ENCODE measurements at regions not wholly inside any gene's neighbourhood (a gene's known extent, or its start where the extent isn't known, plus 50 kb on each side); places are given as distances from the start of the nearest gene placed in this dataset.

- ChIA-PET POLR2A (no interaction called here), CTCF (no interaction called here)
- no peak for TF ChIP-seq POLR2AphosphoS5 (IDR thresholded peaks at IDR 0.05; ENCODE audit: low read depth, low read length)
- TF ChIP-seq CTCF (IDR thresholded peaks at IDR 0.05), result no peak
- TF ChIP-seq TCF7L2 (IDR thresholded peaks at IDR 0.05; ENCODE audit: low read depth, low read length), result no peak
- TF ChIP-seq, protein P1, sequence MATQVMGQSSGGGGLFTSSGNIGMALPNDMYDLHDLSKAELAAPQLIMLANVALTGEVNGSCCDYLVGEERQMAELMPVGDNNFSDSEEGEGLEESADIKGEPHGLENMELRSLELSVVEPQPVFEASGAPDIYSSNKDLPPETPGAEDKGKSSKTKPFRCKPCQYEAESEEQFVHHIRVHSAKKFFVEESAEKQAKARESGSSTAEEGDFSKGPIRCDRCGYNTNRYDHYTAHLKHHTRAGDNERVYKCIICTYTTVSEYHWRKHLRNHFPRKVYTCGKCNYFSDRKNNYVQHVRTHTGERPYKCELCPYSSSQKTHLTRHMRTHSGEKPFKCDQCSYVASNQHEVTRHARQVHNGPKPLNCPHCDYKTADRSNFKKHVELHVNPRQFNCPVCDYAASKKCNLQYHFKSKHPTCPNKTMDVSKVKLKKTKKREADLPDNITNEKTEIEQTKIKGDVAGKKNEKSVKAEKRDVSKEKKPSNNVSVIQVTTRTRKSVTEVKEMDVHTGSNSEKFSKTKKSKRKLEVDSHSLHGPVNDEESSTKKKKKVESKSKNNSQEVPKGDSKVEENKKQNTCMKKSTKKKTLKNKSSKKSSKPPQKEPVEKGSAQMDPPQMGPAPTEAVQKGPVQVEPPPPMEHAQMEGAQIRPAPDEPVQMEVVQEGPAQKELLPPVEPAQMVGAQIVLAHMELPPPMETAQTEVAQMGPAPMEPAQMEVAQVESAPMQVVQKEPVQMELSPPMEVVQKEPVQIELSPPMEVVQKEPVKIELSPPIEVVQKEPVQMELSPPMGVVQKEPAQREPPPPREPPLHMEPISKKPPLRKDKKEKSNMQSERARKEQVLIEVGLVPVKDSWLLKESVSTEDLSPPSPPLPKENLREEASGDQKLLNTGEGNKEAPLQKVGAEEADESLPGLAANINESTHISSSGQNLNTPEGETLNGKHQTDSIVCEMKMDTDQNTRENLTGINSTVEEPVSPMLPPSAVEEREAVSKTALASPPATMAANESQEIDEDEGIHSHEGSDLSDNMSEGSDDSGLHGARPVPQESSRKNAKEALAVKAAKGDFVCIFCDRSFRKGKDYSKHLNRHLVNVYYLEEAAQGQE (IDR thresholded peaks at IDR 0.05; ENCODE audit: insufficient read depth in 1 of 2, low read depth in 2 of 2, low read length in 1 of 2), result no peak
- no peaks in the 10 kb centered on the region for H3K27me3 ChIP-seq (ENCODE audit: control insufficient read depth, insufficient read depth, low read length)
- intact Hi-C loops (cut with micrococcal nuclease; ENCODE audit: unreplicated experiment) (no loop called here), in situ Hi-C loops (cut with HindIII; ENCODE audit: low pct_unique_long_range_greater_than_20kb, low sequenced_read_pairs) (no loop called here)
- H3K4me3 ChIP-seq (ENCODE audit: low read depth in 2 of 2, low read length in 2 of 2), result no peak overlapping the region
- H3K27ac ChIP-seq (ENCODE audit: low read length), result no peak overlapping the region
- no peaks in the 10 kb centered on the region for H3K4me1 ChIP-seq (ENCODE audit: control insufficient read depth, insufficient read depth, low read length)
- H3K36me3 ChIP-seq (ENCODE audit: control insufficient read depth, insufficient read depth, low read length), result no peaks in the 10 kb centered on the region
- DNase-seq (ENCODE audit: low read depth, low spot score) (no peak), ATAC-seq (peak; percentile 45; the same call in 1 of the 2 replicates)
- H3K9me3 ChIP-seq (ENCODE audit: control insufficient read depth, insufficient read depth, low read depth, low read length), result no peaks in the 10 kb centered on the region
- BruUV-seq (replicated peaks), result no TSS peak
Measured at GRCh38 chr3:146313746-146314111, 62.8 kb upstream of the PLSCR4 start.

DNA sequence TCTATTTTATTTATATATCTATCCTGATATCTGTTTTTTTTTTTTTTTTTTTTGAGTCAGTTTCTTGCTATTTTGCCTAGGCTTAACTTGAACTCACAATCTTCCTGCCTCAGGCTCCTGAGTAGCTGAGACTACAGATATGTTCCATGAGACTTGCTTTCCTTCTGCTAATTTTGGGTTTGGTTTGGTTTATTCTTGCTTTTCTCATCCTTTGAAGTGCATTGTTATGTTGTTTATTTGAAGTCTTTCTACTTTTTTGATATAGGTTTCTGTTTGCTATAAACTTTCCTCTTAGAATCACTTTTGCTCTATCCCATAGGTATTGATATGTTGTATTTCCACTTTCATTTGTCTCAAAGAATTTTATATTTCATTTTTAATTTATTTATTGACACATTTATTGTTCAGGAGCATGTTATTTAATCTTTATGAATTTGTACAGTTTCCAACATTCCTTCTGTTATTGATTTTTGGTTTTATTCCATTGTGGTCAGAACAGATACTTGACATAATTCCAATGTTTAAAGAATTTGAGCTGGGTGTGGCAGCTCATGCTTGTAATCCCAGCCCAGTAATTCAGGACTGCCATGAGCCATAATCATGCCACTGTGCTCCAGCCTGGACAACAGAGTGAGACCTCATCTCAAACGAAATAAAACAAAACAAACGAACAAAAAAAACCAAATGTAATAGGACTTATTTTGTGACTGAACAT, 62.3 kb upstream of the PLSCR4 start:
- H3K9me3 ChIP-seq (ENCODE audit: control insufficient read depth, insufficient read depth, low read depth, low read length), result no peaks in the 10 kb centered on the region
- H3K27ac ChIP-seq (ENCODE audit: low read length), result no peak overlapping the region
- H3K27me3 ChIP-seq (ENCODE audit: control insufficient read depth, insufficient read depth, low read length), result no peaks in the 10 kb centered on the region
- no TSS peak for BruUV-seq (replicated peaks)
- intact Hi-C loops (cut with micrococcal nuclease; ENCODE audit: unreplicated experiment) (no loop called here), in situ Hi-C loops (cut with HindIII; ENCODE audit: low pct_unique_long_range_greater_than_20kb, low sequenced_read_pairs) (no loop called here)
- H3K4me3 ChIP-seq (ENCODE audit: low read depth in 2 of 2, low read length in 2 of 2), result no peak overlapping the region
- CTCF ChIA-PET, result no interaction called here
- DNase-seq (ENCODE audit: low read depth, low spot score) (no peak), ATAC-seq (no peak)
- TF ChIP-seq POLR2AphosphoS5 (IDR thresholded peaks at IDR 0.05; ENCODE audit: low read depth, low read length), result no peak
- no peak for TF ChIP-seq CTCF (IDR thresholded peaks at IDR 0.05)
- no peak for TF ChIP-seq TCF7L2 (IDR thresholded peaks at IDR 0.05; ENCODE audit: low read depth, low read length)
- TF ChIP-seq SIN3A (IDR thresholded peaks at IDR 0.05; ENCODE audit: borderline replicate concordance, insufficient read depth, low read depth, low read length), result no peak
- TF ChIP-seq, protein P1 (IDR thresholded peaks at IDR 0.05; ENCODE audit: insufficient read depth in 1 of 2, low read depth in 2 of 2, low read length in 1 of 2), result no peak
- H3K4me1 ChIP-seq (ENCODE audit: control insufficient read depth, insufficient read depth, low read length), result no peaks in the 10 kb centered on the region
- POLR2A ChIA-PET, result interaction anchor here (0.6 kb wide), 1 partner anchor 55 kb away, joined by 5 read pairs; no protein-coding TSS in a partner anchor
- H3K36me3 ChIP-seq (ENCODE audit: control insufficient read depth, insufficient read depth, low read length), result no peaks in the 10 kb centered on the region

Measured in Panc1 (cell line).